Spleen (tissue), 7 donors: ENCODE measurements at regions not wholly inside any gene's neighbourhood (a gene's known extent, or its start where the extent isn't known, plus 50 kb on each side); places are given as distances from the start of the nearest gene placed in this dataset.

Source experiments
- CTCF ChIP-seq, 11 experiments: fragments of 200-600 bp in 7 of 11; fragments of 450-650 bp in 4 of 11; sonication (generic) in 4 of 11; IDR thresholded peaks in 8 of 11; conservative IDR thresholded peaks in 3 of 11; 1 replicate in 7 of 11; 2 replicates in 4 of 11; pipeline versions ENCODE4 v1.4.0 to v1.8.0; 2016 to 2021; ENCODE audit warnings: antibody characterized with exemption in 11 of 11, inconsistent platforms in 4 of 11, mild to moderate bottlenecking in 1 of 11
- POLR2A ChIP-seq, 3 donors: fragments of 450-650 bp; IDR thresholded peaks; one replicate each; pipeline ENCODE4 v1.5.1; 2017; ENCODE audit warnings: antibody characterized with exemption in 3 of 3, mild to moderate bottlenecking in 1 of 3
- donor health status: DM: no; HTN: no; CAD: no; lungs with moderate emphysema.
- donor health status: DM: no; HTN: no; CAD: no.
- donor health status: DM: no; HTN: no; CAD: no.

- no peak for TF ChIP-seq CTCF (IDR thresholded peaks at IDR 0.05 in 8 of 11, conservative IDR thresholded peaks at IDR 0.05 in 3 of 11)
- no peak for TF ChIP-seq POLR2A (IDR thresholded peaks at IDR 0.05)
These were observed 160.5 kb upstream of the CHRNA7 start for GRCh38 chr15:31869686-31870307.
